ENCODE measurements at regions not wholly inside any gene's neighbourhood (a gene's known extent, or its start where the extent isn't known, plus 50 kb on each side); places are given as distances from the start of the nearest gene placed in this dataset.

DNA sequence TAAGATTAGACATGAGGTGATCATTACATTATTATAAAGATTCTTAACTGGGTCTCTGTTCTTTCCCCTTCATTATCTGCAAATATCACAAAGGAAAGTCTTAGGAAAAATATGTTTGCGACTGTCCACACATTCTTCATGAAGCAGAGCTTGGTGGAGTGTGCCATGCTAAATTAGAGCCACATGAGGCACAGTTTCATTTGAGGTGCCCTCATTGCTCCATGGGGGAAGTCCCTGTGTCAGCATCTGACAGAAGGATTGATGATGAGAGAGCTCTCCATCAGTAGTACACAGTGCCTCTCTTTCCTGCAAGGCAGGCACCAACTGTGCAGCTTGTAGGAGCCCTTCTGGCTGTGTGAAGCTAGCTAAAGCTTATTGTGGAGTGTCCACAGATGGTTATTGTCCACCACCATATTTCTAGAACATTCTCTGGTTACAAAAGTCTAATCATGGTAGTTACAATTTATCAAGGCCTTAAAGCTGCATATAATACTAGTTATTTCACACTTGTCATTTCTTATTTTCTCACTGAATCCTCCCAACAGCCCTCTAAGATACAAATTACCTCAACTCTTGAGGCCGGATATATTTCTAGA is 63.9 kb downstream of the C9orf152 start:
- H3K9ac ChIP-seq (ENCODE audit: low read depth, low read length), result no peak overlapping the region
- H3K4me3 ChIP-seq (ENCODE audit: low read length), result no peak overlapping the region
- no peaks in the 10 kb centered on the region for H3K9me3 ChIP-seq (replicated peaks; ENCODE audit: low read length)
- peaks cover 21% of the 10 kb centered on the region for H3K36me3 ChIP-seq (ENCODE audit: insufficient read depth, low read length)
- no peaks in the 10 kb centered on the region for H3K27me3 ChIP-seq (ENCODE audit: control insufficient read depth, insufficient read depth, low read length)
- H3K4me2 ChIP-seq (ENCODE audit: low read length), result no peak overlapping the region
- peaks cover 47% of the 10 kb centered on the region for H3K4me1 ChIP-seq (ENCODE audit: control insufficient read depth, insufficient read depth, low read length)

GRCh38 chr9:110146373-110146772 is 61.6 kb downstream of the C9orf152 start:
- H3K27me3 ChIP-seq (ENCODE audit: control insufficient read depth, insufficient read depth, low read length), result no peaks in the 10 kb centered on the region
- no peak overlapping the region for H3K4me2 ChIP-seq (ENCODE audit: low read length)
- H3K9me3 ChIP-seq (replicated peaks; ENCODE audit: low read length), result no peaks in the 10 kb centered on the region
- no peak overlapping the region for H3K4me3 ChIP-seq (ENCODE audit: low read length)
- no peak overlapping the region for H3K9ac ChIP-seq (ENCODE audit: low read depth, low read length)
- peaks cover 39% of the 10 kb centered on the region for H3K4me1 ChIP-seq (ENCODE audit: control insufficient read depth, insufficient read depth, low read length)
- peaks cover 19% of the 10 kb centered on the region for H3K36me3 ChIP-seq (ENCODE audit: insufficient read depth, low read length)

DNA sequence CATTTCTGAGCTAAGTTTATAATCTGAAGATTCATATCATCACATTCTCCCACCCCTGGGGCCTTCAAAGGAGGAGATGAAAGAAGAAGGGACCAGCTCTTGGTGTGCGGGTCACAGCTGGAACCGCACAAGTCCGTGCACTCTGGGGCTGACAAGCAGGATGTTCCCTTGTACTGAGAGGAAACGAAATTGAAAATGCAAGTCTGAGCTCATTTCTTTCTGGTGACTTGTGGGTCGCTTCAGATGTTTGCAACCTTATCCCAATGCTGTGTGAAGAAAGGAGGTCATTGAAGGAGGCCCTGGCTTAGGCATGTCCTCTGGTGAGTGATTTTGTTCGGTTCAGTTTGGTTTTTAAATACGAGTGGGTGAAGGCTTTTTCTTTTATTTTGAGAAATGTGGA is 59.6 kb downstream of the C9orf152 start:
- Histone ChIP-seq H3K4me3 (ENCODE audit: low read length) (no peak overlapping the region), H3K27me3 (ENCODE audit: control insufficient read depth, insufficient read depth, low read length) (no peaks in the 10 kb centered on the region), H3K9me3 (replicated peaks; ENCODE audit: low read length) (no peaks in the 10 kb centered on the region), H3K36me3 (ENCODE audit: insufficient read depth, low read length) (peaks cover 26% of the 10 kb centered on the region), H3K4me2 (ENCODE audit: low read length) (peak overlapping the region; percentile 9), H3K4me1 (ENCODE audit: control insufficient read depth, insufficient read depth, low read length) (peaks cover 28% of the 10 kb centered on the region), H3K9ac (ENCODE audit: low read depth, low read length) (no peak overlapping the region)

GRCh38 chr9:110148891-110149290 is 59.1 kb downstream of the C9orf152 start:
- peaks cover 26% of the 10 kb centered on the region for H3K36me3 ChIP-seq (ENCODE audit: insufficient read depth, low read length)
- no peak overlapping the region for H3K4me3 ChIP-seq (ENCODE audit: low read length)
- peak overlapping the region; percentile 9 for H3K4me2 ChIP-seq (ENCODE audit: low read length)
- no peaks in the 10 kb centered on the region for H3K9me3 ChIP-seq (replicated peaks; ENCODE audit: low read length)
- H3K9ac ChIP-seq (ENCODE audit: low read depth, low read length), result no peak overlapping the region
- peaks cover 23% of the 10 kb centered on the region for H3K4me1 ChIP-seq (ENCODE audit: control insufficient read depth, insufficient read depth, low read length)
- no peaks in the 10 kb centered on the region for H3K27me3 ChIP-seq (ENCODE audit: control insufficient read depth, insufficient read depth, low read length)

Data from skeletal muscle satellite cell (primary cell).